ENCODE measurements at regions not wholly inside any gene's neighbourhood (a gene's known extent, or its start where the extent isn't known, plus 50 kb on each side); places are given as distances from the start of the nearest gene placed in this dataset.

- TF ChIP-seq CTCF (conservative IDR thresholded peaks at IDR 0.05; ENCODE audit: low read length) (no peak), EZH2phosphoT487 (IDR thresholded peaks at IDR 0.05; ENCODE audit: borderline replicate concordance, low read depth, low read length) (no peak)
Observed at GRCh38 chr13:36601186-36601585, 72.6 kb upstream of the SERTM1 start.
